ENCODE measurements at regions not wholly inside any gene's neighbourhood (a gene's known extent, or its start where the extent isn't known, plus 50 kb on each side); places are given as distances from the start of the nearest gene placed in this dataset.

DNA sequence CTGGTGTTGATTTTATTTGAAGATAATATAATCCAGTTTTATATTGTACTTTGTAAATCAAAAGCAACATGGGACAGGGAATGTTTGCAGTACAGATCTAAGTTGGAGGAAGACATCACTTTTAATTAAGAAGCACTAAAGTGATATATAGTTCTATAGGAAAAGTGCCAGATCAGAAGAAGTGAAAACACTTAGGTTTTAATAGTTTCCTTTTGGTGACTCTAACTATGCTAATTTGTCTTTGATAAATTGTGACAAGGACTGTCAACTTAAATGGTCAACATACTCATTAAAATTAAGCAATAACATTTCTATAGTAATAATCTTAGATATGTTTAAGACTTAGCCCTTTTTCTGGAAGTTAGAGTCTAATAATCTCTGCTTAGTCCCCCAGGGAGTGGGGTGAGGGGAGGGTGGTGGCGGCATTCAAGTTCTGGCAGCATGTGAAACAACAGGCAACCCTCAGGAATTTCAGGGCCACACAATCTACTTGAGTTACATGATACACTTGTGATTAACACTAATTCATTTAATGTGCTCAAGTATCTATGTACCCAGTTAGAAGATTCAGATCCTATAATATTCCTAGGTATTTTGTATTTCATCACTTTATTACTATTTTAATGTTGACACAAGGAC is 1026.5 kb downstream of the NR2F1-AS1 start:
- TF ChIP-seq, protein P1, sequence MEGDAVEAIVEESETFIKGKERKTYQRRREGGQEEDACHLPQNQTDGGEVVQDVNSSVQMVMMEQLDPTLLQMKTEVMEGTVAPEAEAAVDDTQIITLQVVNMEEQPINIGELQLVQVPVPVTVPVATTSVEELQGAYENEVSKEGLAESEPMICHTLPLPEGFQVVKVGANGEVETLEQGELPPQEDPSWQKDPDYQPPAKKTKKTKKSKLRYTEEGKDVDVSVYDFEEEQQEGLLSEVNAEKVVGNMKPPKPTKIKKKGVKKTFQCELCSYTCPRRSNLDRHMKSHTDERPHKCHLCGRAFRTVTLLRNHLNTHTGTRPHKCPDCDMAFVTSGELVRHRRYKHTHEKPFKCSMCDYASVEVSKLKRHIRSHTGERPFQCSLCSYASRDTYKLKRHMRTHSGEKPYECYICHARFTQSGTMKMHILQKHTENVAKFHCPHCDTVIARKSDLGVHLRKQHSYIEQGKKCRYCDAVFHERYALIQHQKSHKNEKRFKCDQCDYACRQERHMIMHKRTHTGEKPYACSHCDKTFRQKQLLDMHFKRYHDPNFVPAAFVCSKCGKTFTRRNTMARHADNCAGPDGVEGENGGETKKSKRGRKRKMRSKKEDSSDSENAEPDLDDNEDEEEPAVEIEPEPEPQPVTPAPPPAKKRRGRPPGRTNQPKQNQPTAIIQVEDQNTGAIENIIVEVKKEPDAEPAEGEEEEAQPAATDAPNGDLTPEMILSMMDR (IDR thresholded peaks at IDR 0.05), result no peak
- intact Hi-C loops (cut with DNase I), result no loop called here
- ATAC-seq (no peak), DNase-seq (no peak)
- 45 to 52% (median 48%) methylated on average over 1 of the region's 1 CpG for WGBS, 3 donors
- H3K36me3 ChIP-seq (ENCODE audit: insufficient read depth in 1 of 2, low read depth in 1 of 2), result no peaks in the 10 kb centered on the region
- H3K4me3 ChIP-seq, result no peak overlapping the region
- no peak overlapping the region for H3K27ac ChIP-seq
- H3K27me3 ChIP-seq (ENCODE audit: insufficient read depth in 3 of 3, low read length in 2 of 3), result no peaks in the 10 kb centered on the region
- H3K4me1 ChIP-seq, result peaks cover 8% of the 10 kb centered on the region
- H3K9me3 ChIP-seq, result no peaks in the 10 kb centered on the region

- no peaks in the 10 kb centered on the region for H3K9me3 ChIP-seq
- no peaks in the 10 kb centered on the region for H3K27me3 ChIP-seq (ENCODE audit: insufficient read depth in 3 of 3, low read length in 2 of 3)
- no peak for ATAC-seq
- H3K4me3 ChIP-seq, result no peak overlapping the region
- no peak for DNase-seq
- peaks cover 8% of the 10 kb centered on the region for H3K4me1 ChIP-seq
- H3K27ac ChIP-seq, result no peak overlapping the region
- no peaks in the 10 kb centered on the region for H3K36me3 ChIP-seq (ENCODE audit: insufficient read depth in 1 of 2, low read depth in 1 of 2)
- intact Hi-C loops (cut with DNase I), result no loop called here
- TF ChIP-seq, protein P1 (IDR thresholded peaks at IDR 0.05), result no peak
These were observed 1027.7 kb downstream of the NR2F1-AS1 start for GRCh38 chr5:92553326-92553725.

DNA sequence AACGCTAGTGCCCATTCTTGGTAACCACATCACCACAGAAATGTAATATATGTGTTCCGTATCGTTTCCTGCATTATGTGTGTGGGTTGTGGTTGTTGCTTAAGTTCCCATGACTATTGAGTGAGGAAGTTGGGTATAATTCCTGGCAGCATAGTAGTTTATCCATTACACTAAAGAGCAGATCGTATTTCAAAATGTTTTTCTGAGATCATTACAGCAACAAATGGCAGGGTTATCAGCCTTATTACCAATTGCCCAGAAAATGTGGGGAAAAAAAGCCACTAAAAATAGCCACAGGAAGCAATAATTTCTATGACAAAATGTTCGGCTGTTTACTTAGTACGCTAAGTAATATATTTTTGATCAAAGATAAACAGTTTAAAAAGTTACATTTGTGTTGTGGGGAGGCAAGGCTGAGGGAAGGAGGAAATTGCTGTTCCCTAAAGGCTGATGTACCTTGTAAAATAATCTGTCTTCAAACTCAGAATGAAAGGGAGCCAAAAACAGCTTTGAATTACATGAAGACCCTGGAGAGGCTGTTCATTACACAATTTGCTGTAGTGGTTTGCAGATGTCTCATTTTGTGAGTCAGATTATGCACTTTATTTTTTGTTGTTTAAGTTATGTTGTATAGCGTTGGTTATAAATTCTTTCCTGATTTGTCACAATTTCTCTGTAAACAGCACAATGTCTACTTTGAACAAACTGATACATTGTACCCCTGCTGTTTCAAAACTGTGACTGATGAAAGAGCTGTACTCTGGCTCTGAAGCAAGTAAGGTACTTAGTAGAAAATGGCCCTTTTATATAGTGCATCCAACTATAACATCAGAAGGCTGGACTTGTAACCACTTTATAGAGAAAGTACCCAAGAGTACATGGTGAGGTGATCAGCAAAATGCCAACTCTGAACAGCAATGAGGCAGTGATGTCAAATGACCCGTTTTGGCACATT is 1028.5 kb downstream of the NR2F1-AS1 start:
- Histone ChIP-seq H3K4me1 (peaks cover 8% of the 10 kb centered on the region), H3K27ac (no peak overlapping the region), H3K27me3 (ENCODE audit: insufficient read depth in 3 of 3, low read length in 2 of 3) (no peaks in the 10 kb centered on the region), H3K36me3 (ENCODE audit: insufficient read depth in 1 of 2, low read depth in 1 of 2) (no peaks in the 10 kb centered on the region), H3K4me3 (no peak overlapping the region), H3K9me3 (no peaks in the 10 kb centered on the region)
- WGBS, 3 donors, result 22 to 32% (median 22%) methylated on average over 8 of the region's 8 CpGs
- ATAC-seq, result no peak
- intact Hi-C loops (cut with DNase I), result no loop called here
- DNase-seq, result no peak
- TF ChIP-seq, protein P1 (IDR thresholded peaks at IDR 0.05), result no peak

- Histone ChIP-seq H3K9me3 (no peaks in the 10 kb centered on the region), H3K4me3 (no peak overlapping the region), H3K4me1 (peaks cover 7% of the 10 kb centered on the region), H3K36me3 (ENCODE audit: insufficient read depth in 1 of 2, low read depth in 1 of 2) (no peaks in the 10 kb centered on the region), H3K27ac (no peak overlapping the region), H3K27me3 (ENCODE audit: insufficient read depth in 3 of 3, low read length in 2 of 3) (no peaks in the 10 kb centered on the region)
- DNase-seq, result no peak
- 31 to 52% (median 42%) methylated on average over 2 of the region's 2 CpGs for WGBS, 3 donors
- intact Hi-C loops (cut with DNase I), result no loop called here
- TF ChIP-seq, protein P1 (IDR thresholded peaks at IDR 0.05), result no peak
- ATAC-seq, result no peak
These were observed 1032.7 kb downstream of the NR2F1-AS1 start for GRCh38 chr5:92548346-92548745.
